GM12872 (cell line): ENCODE measurements at regions not wholly inside any gene's neighbourhood (a gene's known extent, or its start where the extent isn't known, plus 50 kb on each side); places are given as distances from the start of the nearest gene placed in this dataset.

Source experiments
- CTCF ChIP-seq: IDR thresholded peaks from 3 replicates; pipeline ENCODE4 v1.5.1; 2011; ENCODE audit warnings: low read depth, mild to moderate bottlenecking, low read length, moderate library complexity; ENCODE audit not compliant: insufficient read depth

GRCh38 chr12:61282790-61283575, 977.2 kb upstream of the USP15 start:
- TF ChIP-seq CTCF, result no peak

GRCh38 chr12:61290473-61290872, 969.7 kb upstream of the USP15 start:
- TF ChIP-seq CTCF, result no peak

GRCh38 chr12:61291647-61292046, 968.6 kb upstream of the USP15 start:
- TF ChIP-seq CTCF, result no peak

- TF ChIP-seq CTCF, result no peak
Measured at GRCh38 chr12:61301817-61302216, 958.4 kb upstream of the USP15 start.

GRCh38 chr12:61302282-61302681, 957.9 kb upstream of the USP15 start:
- no peak for TF ChIP-seq CTCF

GRCh38 chr12:61308220-61308619, 952.0 kb upstream of the USP15 start:
- TF ChIP-seq CTCF, result no peak

GRCh38 chr12:61311413-61311812, 948.8 kb upstream of the USP15 start:
- TF ChIP-seq CTCF, result no peak

GRCh38 chr12:61348871-61349270, 911.3 kb upstream of the USP15 start:
- no peak for TF ChIP-seq CTCF
